Activated T-cell treated with anti-CD3 and anti-CD28 coated beads, Interleukin-2, amount 50 U/mL, for 24 hours (primary cell): ENCODE measurements at regions not wholly inside any gene's neighbourhood (a gene's known extent, or its start where the extent isn't known, plus 50 kb on each side); places are given as distances from the start of the nearest gene placed in this dataset.

ENCODE experiments used
- DNase-seq: peaks from one replicate; pipeline ENCODE4 v3.0.0-alpha.2; 2020
- H3K27ac Mint-ChIP-seq: 2 replicates; pipeline ENCODE4 v1.8.0; 2020; ENCODE audit warnings: mild to moderate bottlenecking, mixed read lengths
- H3K27me3 Mint-ChIP-seq: 2 replicates; pipeline ENCODE4 v1.8.0; 2020; ENCODE audit warnings: mixed read lengths
- H3K36me3 Mint-ChIP-seq: 2 replicates; pipeline ENCODE4 v1.8.0; 2020; ENCODE audit warnings: low read depth, mixed read lengths
- H3K4me1 Mint-ChIP-seq: 2 replicates; pipeline ENCODE4 v1.8.0; 2020; ENCODE audit warnings: low read depth, mixed read lengths
- H3K4me3 Mint-ChIP-seq: 2 replicates; pipeline ENCODE4 v1.8.0; 2020; ENCODE audit warnings: mild to moderate bottlenecking, moderate library complexity, mixed read lengths
- H3K9me3 Mint-ChIP-seq: 2 replicates; pipeline ENCODE4 v1.8.0; 2020; ENCODE audit warnings: mixed read lengths

DNA sequence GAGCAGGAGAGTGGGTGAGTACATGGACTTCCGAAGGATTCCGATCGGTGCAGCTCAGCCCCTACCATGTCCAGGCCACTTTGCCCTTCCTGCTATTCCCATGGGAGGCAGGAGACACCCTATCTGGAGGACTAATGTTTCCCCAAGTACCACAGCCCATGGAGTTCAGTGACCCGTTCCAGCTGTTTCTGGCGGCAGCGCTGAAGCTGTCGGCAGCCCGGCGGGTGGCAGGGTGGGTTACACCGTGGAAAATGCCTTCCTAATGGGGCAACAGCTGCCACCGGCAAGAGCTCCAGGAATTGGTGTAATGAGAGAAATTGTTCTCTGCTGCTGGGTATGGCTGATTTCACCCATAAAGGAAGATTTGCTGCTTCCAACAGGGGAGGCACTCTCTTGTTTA lies 98.3 kb downstream of the MYCN start:
- Mint-ChIP-seq H3K4me1 (no peaks in the 10 kb centered on the region), H3K9me3 (no peaks in the 10 kb centered on the region)

DNA sequence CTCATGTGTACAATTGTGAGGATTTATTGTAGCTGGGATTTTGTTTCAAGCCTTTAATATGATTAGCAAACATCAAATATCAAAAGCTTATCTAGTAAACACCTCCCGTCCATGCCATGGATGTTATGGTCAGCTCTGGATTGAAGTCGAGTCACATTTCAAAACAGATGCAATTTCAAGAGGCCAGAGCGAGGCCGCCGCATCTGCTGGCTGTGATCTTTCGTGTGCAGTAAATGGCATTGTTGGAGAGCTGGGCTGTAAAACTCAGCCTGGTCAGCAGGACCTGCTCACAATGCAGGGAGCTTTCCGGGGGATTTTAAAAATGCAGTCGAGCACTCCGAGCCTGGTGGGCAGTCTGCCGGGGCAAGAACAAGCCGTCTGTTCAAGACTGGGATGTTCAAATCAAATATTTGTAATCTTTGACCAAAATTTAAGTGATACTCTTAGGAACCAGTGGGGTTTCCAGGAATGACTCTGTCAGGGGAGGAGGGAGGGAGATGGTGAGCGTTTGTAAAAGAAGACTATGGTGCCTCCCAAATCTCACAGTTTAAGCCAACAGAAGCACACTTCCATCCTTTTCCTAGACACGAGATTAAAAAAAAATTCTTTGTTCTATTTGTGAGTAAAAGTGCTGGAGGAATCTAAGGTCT lies 97.6 kb downstream of the MYCN start:
- peaks cover 5% of the 10 kb centered on the region for H3K27me3 Mint-ChIP-seq
- DNase-seq, result no peak
- H3K9me3 Mint-ChIP-seq, result no peaks in the 10 kb centered on the region
- H3K4me1 Mint-ChIP-seq, result no peaks in the 10 kb centered on the region
- no peak overlapping the region for H3K4me3 Mint-ChIP-seq
- H3K27ac Mint-ChIP-seq, result no peak overlapping the region
- H3K36me3 Mint-ChIP-seq, result no peaks in the 10 kb centered on the region

More for the DNA sequence above, 98.3 kb downstream of the MYCN start:
- Mint-ChIP-seq H3K36me3 (no peaks in the 10 kb centered on the region), H3K4me3 (no peak overlapping the region), H3K27ac (no peak overlapping the region), H3K27me3 (peaks cover 5% of the 10 kb centered on the region)
- DNase-seq, result no peak

GRCh38 chr2:16036951-16037350 lies 96.6 kb downstream of the MYCN start:
- Mint-ChIP-seq H3K27me3 (peaks cover 2% of the 10 kb centered on the region), H3K9me3 (no peaks in the 10 kb centered on the region), H3K4me1 (no peaks in the 10 kb centered on the region), H3K4me3 (no peak overlapping the region), H3K27ac (no peak overlapping the region), H3K36me3 (no peaks in the 10 kb centered on the region)
- DNase-seq, result no peak

GRCh38 chr2:16035747-16036745 lies 95.7 kb downstream of the MYCN start:
- no peaks in the 10 kb centered on the region for H3K9me3 Mint-ChIP-seq
- H3K27me3 Mint-ChIP-seq, result no peaks in the 10 kb centered on the region
- DNase-seq, result no peak
- no peaks in the 10 kb centered on the region for H3K4me1 Mint-ChIP-seq
- H3K4me3 Mint-ChIP-seq, result no peak overlapping the region
- no peaks in the 10 kb centered on the region for H3K36me3 Mint-ChIP-seq
- no peak overlapping the region for H3K27ac Mint-ChIP-seq

GRCh38 chr2:16034975-16035746 lies 94.8 kb downstream of the MYCN start:
- no peaks in the 10 kb centered on the region for H3K36me3 Mint-ChIP-seq
- H3K9me3 Mint-ChIP-seq, result no peaks in the 10 kb centered on the region
- H3K27ac Mint-ChIP-seq, result no peak overlapping the region
- H3K4me1 Mint-ChIP-seq, result no peaks in the 10 kb centered on the region
- H3K4me3 Mint-ChIP-seq, result no peak overlapping the region
- DNase-seq, result no peak
- H3K27me3 Mint-ChIP-seq, result no peaks in the 10 kb centered on the region

DNA sequence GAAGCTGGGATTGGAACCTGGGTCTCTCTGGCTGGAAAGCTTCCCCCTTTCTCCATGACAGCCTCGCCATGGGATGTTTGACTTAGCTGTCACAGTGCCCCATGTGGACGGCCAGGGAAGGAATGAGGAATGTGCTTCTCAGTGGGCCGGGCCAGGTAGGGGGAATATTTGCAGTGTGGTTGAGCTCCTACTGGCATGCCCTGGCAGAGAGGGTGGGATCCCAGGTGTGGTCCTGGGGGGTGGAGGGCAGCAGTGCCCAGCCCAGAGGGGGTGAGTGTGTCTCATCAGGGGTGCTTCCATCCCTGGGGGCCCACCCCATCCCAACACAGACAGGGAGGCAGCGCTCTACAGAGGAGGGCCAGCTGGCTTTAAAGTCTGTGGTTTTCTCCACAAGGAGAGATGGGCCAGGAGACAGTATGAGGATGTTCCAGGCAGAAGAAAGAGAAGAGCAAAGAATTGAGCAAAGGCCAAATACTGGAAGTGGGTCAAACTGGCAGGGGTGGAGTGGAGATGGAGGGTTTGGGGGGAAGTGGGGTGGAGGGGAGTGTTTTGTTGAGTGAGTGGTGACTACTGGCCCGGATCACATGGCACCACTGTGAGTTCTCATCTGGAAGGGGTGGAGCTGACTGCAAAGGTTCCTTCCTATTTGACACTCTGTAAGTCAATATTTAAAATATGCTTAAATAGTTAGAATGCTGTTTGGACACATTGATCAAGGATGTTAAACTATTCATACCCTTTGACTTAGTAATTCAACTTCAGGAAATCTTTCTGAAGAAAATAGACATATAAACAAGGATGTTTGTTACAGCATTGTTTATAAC lies 94.0 kb downstream of the MYCN start:
- Mint-ChIP-seq H3K36me3 (no peaks in the 10 kb centered on the region), H3K4me1 (no peaks in the 10 kb centered on the region), H3K9me3 (no peaks in the 10 kb centered on the region), H3K4me3 (no peak overlapping the region), H3K27me3 (no peaks in the 10 kb centered on the region), H3K27ac (no peak overlapping the region)
- DNase-seq, result no peak

DNA sequence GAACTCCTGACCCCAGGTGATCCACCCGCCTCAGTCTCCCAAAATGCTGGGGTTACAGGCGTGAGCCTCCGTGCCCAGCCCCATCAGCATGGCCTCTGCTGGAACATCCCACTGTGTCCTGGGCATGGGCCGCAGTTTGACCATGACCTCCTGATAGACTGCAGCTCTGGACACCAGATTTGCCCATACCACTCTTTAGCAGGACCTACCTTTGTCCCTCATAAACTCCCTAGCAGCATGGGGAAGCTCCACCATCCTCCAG lies 92.6 kb downstream of the MYCN start:
- no peak overlapping the region for H3K4me3 Mint-ChIP-seq
- H3K9me3 Mint-ChIP-seq, result no peaks in the 10 kb centered on the region
- no peaks in the 10 kb centered on the region for H3K36me3 Mint-ChIP-seq
- H3K4me1 Mint-ChIP-seq, result no peaks in the 10 kb centered on the region
- H3K27me3 Mint-ChIP-seq, result no peaks in the 10 kb centered on the region
- H3K27ac Mint-ChIP-seq, result no peak overlapping the region
- no peak for DNase-seq

DNA sequence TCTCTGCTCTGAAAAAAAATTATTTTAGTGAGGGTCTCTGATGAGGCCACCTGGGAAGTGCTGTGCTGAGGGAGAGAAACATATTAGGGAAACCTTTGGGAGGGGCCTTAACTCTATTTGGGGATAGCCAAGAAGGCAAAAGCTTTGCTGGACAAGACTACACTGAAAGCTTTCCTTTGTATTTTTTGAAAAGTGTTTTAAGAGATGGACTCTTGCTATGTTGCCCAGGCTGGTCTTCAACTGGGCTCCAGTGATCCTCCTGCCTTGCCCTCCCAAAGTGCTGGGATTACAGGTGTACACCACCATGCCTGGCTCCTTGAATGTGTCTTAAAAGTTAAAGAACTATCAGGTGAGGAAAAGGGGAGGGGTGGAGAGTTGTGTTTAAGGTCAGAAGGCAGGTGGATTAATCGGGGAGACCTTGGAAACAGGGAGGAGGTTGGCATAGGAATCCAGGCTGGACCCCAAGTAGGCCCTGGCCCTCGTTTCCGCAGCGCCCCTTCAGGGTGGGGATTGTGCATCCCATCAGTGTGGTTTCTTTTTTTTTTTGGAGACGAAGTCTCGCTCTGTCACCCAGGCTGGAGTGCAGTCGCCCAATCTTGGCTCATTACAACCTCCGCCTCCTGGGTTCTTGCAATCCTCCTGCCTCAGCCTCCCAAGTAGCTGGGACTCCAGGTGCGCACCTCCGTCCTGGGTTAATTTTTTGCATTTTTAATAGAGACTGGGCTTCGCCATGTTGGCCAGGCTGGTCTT lies 92.1 kb downstream of the MYCN start:
- Mint-ChIP-seq H3K27me3 (no peaks in the 10 kb centered on the region), H3K9me3 (no peaks in the 10 kb centered on the region), H3K4me3 (no peak overlapping the region), H3K4me1 (no peaks in the 10 kb centered on the region), H3K27ac (no peak overlapping the region), H3K36me3 (no peaks in the 10 kb centered on the region)
- no peak for DNase-seq

- Mint-ChIP-seq H3K4me3 (no peak overlapping the region), H3K36me3 (no peaks in the 10 kb centered on the region), H3K4me1 (no peaks in the 10 kb centered on the region), H3K27ac (no peak overlapping the region), H3K9me3 (no peaks in the 10 kb centered on the region), H3K27me3 (no peaks in the 10 kb centered on the region)
- DNase-seq, result no peak
These were observed 91.5 kb downstream of the MYCN start for GRCh38 chr2:16031848-16032159.

DNA sequence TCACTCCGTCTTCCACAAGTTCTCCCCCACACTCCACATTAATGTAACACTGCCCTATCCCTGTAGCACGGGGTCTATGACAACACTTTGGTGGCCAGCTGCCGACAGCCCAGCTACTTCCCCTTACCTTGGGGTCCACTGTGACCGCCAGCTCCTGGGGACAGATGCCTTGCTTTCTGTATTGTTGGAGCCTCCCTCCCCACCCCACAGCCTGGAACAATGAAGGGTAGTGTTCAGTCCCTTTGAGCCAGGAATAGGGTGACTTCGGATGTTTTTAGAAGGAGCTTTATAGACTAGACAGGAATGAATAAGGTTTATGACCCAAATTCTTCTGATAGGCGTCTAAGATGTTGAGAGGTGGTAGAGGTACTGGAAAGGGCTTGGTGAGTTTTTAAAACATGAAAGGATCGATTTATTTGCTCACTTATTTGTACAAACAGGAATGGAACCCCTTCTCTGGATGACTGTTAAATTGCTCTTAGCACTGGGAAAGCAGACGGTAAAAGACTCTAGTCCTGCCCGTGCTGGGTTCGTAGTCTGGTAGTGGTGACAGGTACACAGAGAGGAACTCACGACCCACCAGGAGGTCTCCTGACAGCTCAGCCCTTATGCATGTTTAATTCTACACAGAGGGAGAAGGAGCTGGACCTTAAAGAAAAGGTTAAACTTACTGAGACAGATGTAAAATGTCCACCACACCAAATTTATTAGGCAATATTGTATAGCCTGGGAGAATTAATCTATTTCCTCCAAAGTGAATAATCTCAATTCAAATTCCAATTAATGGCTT lies 90.9 kb downstream of the MYCN start:
- no peaks in the 10 kb centered on the region for H3K27me3 Mint-ChIP-seq
- H3K4me1 Mint-ChIP-seq, result no peaks in the 10 kb centered on the region
- H3K27ac Mint-ChIP-seq, result no peak overlapping the region
- no peak for DNase-seq
- no peaks in the 10 kb centered on the region for H3K9me3 Mint-ChIP-seq
- H3K36me3 Mint-ChIP-seq, result no peaks in the 10 kb centered on the region
- no peak overlapping the region for H3K4me3 Mint-ChIP-seq

- Mint-ChIP-seq H3K4me1 (no peaks in the 10 kb centered on the region), H3K4me3 (no peak overlapping the region), H3K27me3 (no peaks in the 10 kb centered on the region), H3K36me3 (no peaks in the 10 kb centered on the region), H3K27ac (no peak overlapping the region), H3K9me3 (no peaks in the 10 kb centered on the region)
- DNase-seq, result no peak
These were observed 90.1 kb downstream of the MYCN start for GRCh38 chr2:16030206-16031057.

GRCh38 chr2:16028644-16029043 lies 88.3 kb downstream of the MYCN start:
- H3K27me3 Mint-ChIP-seq, result no peaks in the 10 kb centered on the region
- H3K4me1 Mint-ChIP-seq, result no peaks in the 10 kb centered on the region
- no peaks in the 10 kb centered on the region for H3K9me3 Mint-ChIP-seq
- H3K4me3 Mint-ChIP-seq, result no peak overlapping the region
- H3K36me3 Mint-ChIP-seq, result no peaks in the 10 kb centered on the region
- no peak for DNase-seq
- no peak overlapping the region for H3K27ac Mint-ChIP-seq
